ENCODE measurements at regions not wholly inside any gene's neighbourhood (a gene's known extent, or its start where the extent isn't known, plus 50 kb on each side); places are given as distances from the start of the nearest gene placed in this dataset.
"Not testable (repeated sequence)": the region's sequence is repeated elsewhere in the genome, so short reads cannot be mapped to it uniquely, and the experiment has no call there.

- Histone ChIP-seq H3K4me3 (no peak overlapping the region), H3K27ac (no peak overlapping the region), H3K4me1 (no peaks in the 10 kb centered on the region), H3K36me3 (no peaks in the 10 kb centered on the region), H3K9me3 (no peaks in the 10 kb centered on the region), H3K27me3 (no peaks in the 10 kb centered on the region)
- TF ChIP-seq CTCF (IDR thresholded peaks at IDR 0.05) (no peak), POLR2A (IDR thresholded peaks at IDR 0.05) (no peak)
- WGBS, 4 donors: 27 to 40% (median 33%) methylated on average over 3 of the region's 3 CpGs
- intact Hi-C loops (cut with DNase I): no loop called here
- no peak for DNase-seq
- ATAC-seq: peak in 1 of 4 donors; percentile 28
These were observed 157.6 kb upstream of the LRFN5 start for GRCh38 chr14:41449066-41449465.

GRCh38 chr14:41446008-41446407, 160.7 kb upstream of the LRFN5 start:
- Histone ChIP-seq H3K36me3 (no peaks in the 10 kb centered on the region), H3K9me3 (no peaks in the 10 kb centered on the region), H3K27ac (no peak overlapping the region), H3K27me3 (no peaks in the 10 kb centered on the region), H3K4me3 (no peak overlapping the region), H3K4me1 (no peaks in the 10 kb centered on the region)
- ATAC-seq: no peak
- DNase-seq: no peak
- TF ChIP-seq POLR2A (IDR thresholded peaks at IDR 0.05): no peak
- no peak for TF ChIP-seq CTCF (IDR thresholded peaks at IDR 0.05)
- WGBS, 4 donors: 33 to 48% (median 38%) methylated on average over 2 of the region's 2 CpGs
- intact Hi-C loops (cut with DNase I): no loop called here

- no peak for TF ChIP-seq POLR2A (IDR thresholded peaks at IDR 0.05)
- TF ChIP-seq CTCF (IDR thresholded peaks at IDR 0.05): no peak
- Histone ChIP-seq H3K27ac (no peak overlapping the region), H3K36me3 (no peaks in the 10 kb centered on the region), H3K4me3 (no peak overlapping the region), H3K27me3 (no peaks in the 10 kb centered on the region), H3K4me1 (no peaks in the 10 kb centered on the region), H3K9me3 (no peaks in the 10 kb centered on the region)
- 53 to 65% (median 61%) methylated on average over 3 of the region's 3 CpGs for WGBS, 4 donors
- intact Hi-C loops (cut with DNase I): no loop called here
- ATAC-seq: no peak
- no peak for DNase-seq
These were observed 183.2 kb upstream of the LRFN5 start for GRCh38 chr14:41423503-41423902.

DNA sequence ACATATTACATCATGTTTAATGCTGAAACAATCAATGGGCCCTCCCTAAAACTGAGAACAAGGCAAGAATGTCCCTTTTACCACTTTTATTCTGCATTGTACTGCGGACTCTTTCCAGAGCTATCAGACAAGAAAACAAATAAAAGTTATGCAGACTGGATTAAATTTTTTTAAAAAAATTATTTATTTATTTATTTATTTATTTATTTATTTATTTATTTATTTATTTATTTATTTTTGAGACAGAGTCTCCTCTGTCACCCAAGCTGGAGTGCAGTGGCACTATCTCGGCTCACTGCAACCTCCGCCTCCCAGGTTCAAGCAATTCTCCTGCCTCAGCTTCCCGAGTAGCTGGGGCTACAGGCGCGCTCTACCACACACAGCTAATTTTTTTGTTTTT, 185.4 kb upstream of the LRFN5 start:
- H3K27me3 ChIP-seq; intact Hi-C loops (cut with DNase I); H3K4me3 ChIP-seq; H3K36me3 ChIP-seq; H3K9me3 ChIP-seq; ATAC-seq; H3K27ac ChIP-seq; H3K4me1 ChIP-seq; DNase-seq: not testable (repeated sequence)
- 92 to 95% (median 95%) methylated on average over 6 of the region's 6 CpGs for WGBS, 4 donors

DNA sequence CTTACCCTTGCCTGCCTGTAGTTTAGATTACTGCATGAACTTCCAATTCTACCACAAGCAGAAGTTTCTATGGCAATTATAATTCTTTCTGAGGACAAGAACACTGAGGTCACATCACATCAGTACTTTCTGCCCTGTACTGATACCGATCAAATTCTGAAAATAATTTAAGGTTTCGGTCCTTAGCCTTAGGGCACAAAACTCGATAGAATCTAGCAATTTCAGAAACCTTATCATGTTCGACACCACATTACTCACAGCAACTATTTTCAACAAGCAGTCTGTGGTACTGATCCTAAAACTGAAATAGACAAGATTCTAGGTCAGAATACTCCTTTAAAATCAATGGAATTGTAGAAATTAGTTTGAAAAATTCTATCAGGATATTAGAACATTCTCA, 187.0 kb upstream of the LRFN5 start:
- ATAC-seq: no peak
- no peak for DNase-seq
- TF ChIP-seq POLR2A (IDR thresholded peaks at IDR 0.05) (no peak), CTCF (IDR thresholded peaks at IDR 0.05) (no peak)
- Histone ChIP-seq H3K27ac (no peak overlapping the region), H3K36me3 (no peaks in the 10 kb centered on the region), H3K9me3 (no peaks in the 10 kb centered on the region), H3K4me1 (no peaks in the 10 kb centered on the region), H3K4me3 (no peak overlapping the region), H3K27me3 (no peaks in the 10 kb centered on the region)
- intact Hi-C loops (cut with DNase I): no loop called here
- WGBS, 4 donors: 83 to 87% (median 85%) methylated on average over 4 of the region's 4 CpGs
